ENCODE measurements at regions not wholly inside any gene's neighbourhood (a gene's known extent, or its start where the extent isn't known, plus 50 kb on each side); places are given as distances from the start of the nearest gene placed in this dataset.

GRCh38 chr10:33463011-33463410, 128.5 kb upstream of the NRP1 start:
- Histone ChIP-seq H3K79me2 (ENCODE audit: insufficient read depth, low read length) (no peaks in the 10 kb centered on the region), H3K36me3 (ENCODE audit: insufficient read depth, low read length) (no peaks in the 10 kb centered on the region), H2AFZ (ENCODE audit: low read length) (no peak overlapping the region), H3K4me2 (ENCODE audit: low read depth, low read length, poor library complexity, severe bottlenecking) (no peak overlapping the region), H3K9ac (ENCODE audit: low read depth, low read length, poor library complexity, severe bottlenecking) (no peak overlapping the region), H3K27me3 (ENCODE audit: insufficient read depth, low read length, poor library complexity, severe bottlenecking) (no peaks in the 10 kb centered on the region), H3F3A (ENCODE audit: low read depth) (no peaks in the 10 kb centered on the region), H3K9me2 (replicated peaks; ENCODE audit: low read depth, low read length) (no peaks in the 10 kb centered on the region), H3K4me1 (ENCODE audit: insufficient read depth, low read length, poor library complexity, severe bottlenecking) (no peaks in the 10 kb centered on the region), H3K9me3 (ENCODE audit: insufficient read depth, low read depth, low read length) (no peaks in the 10 kb centered on the region), H4K20me1 (ENCODE audit: insufficient read depth, low read length, poor library complexity, severe bottlenecking) (no peaks in the 10 kb centered on the region), H3K4me3 (ENCODE audit: low read length, poor library complexity, severe bottlenecking) (no peak overlapping the region)
- TF ChIP-seq EZH2phosphoT487 (IDR thresholded peaks at IDR 0.05; ENCODE audit: borderline replicate concordance): no peak
- no peak for TF ChIP-seq CTCF (conservative IDR thresholded peaks at IDR 0.05; ENCODE audit: low read length)

- Histone ChIP-seq H3K27me3 (ENCODE audit: insufficient read depth, low read length, poor library complexity, severe bottlenecking) (no peaks in the 10 kb centered on the region), H3K79me2 (ENCODE audit: insufficient read depth, low read length) (no peaks in the 10 kb centered on the region), H3K9me3 (ENCODE audit: insufficient read depth, low read depth, low read length) (no peaks in the 10 kb centered on the region), H3F3A (ENCODE audit: low read depth) (no peaks in the 10 kb centered on the region), H2AFZ (ENCODE audit: low read length) (no peak overlapping the region), H4K20me1 (ENCODE audit: insufficient read depth, low read length, poor library complexity, severe bottlenecking) (no peaks in the 10 kb centered on the region), H3K4me3 (ENCODE audit: low read length, poor library complexity, severe bottlenecking) (no peak overlapping the region), H3K9me2 (replicated peaks; ENCODE audit: low read depth, low read length) (no peaks in the 10 kb centered on the region), H3K4me1 (ENCODE audit: insufficient read depth, low read length, poor library complexity, severe bottlenecking) (no peaks in the 10 kb centered on the region), H3K4me2 (ENCODE audit: low read depth, low read length, poor library complexity, severe bottlenecking) (no peak overlapping the region), H3K9ac (ENCODE audit: low read depth, low read length, poor library complexity, severe bottlenecking) (no peak overlapping the region), H3K36me3 (ENCODE audit: insufficient read depth, low read length) (no peaks in the 10 kb centered on the region)
- no peak for TF ChIP-seq EZH2phosphoT487 (IDR thresholded peaks at IDR 0.05; ENCODE audit: borderline replicate concordance)
- no peak for TF ChIP-seq CTCF (conservative IDR thresholded peaks at IDR 0.05; ENCODE audit: low read length)
Measured at GRCh38 chr10:33461295-33461640, 126.8 kb upstream of the NRP1 start.

DNA sequence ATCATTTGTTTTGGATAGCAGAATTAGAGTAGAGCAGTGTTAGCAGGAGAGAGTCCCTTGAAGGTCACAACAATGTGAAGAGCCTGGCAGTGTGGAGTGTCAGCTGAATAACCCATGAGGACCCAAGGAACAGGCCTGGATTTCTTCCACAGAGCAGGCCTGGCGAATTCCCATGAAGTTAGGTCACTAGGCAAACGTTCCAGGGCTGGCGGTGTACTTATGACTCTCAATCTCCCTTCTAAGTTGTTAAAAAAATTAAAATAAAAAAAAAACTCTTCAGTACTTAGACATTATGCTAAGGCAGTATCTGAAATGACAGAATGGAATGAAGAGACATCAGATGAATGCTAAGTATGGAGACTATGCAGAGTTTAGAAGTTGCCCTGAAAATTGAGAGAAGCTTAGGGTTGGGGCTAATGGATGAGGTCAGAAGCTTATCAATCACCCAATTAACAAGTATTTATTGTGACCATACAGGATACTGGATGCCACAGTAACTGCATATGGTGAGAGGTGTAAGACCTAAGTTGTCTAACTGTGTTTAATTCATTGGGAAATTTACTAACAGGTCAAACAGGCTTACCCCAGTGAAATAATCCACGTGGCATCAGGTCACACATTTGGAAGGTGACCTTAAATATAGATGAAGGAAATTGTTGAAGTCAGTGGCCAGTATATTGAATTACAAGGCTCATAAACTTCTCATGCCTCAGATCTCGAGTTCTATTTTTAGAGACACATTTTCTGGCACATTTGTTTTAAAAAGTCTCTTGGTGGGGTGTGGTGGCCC, 126.2 kb upstream of the NRP1 start:
- Histone ChIP-seq H3K4me2 (ENCODE audit: low read depth, low read length, poor library complexity, severe bottlenecking) (no peak overlapping the region), H3K4me3 (ENCODE audit: low read length, poor library complexity, severe bottlenecking) (no peak overlapping the region), H3F3A (ENCODE audit: low read depth) (no peaks in the 10 kb centered on the region), H3K4me1 (ENCODE audit: insufficient read depth, low read length, poor library complexity, severe bottlenecking) (no peaks in the 10 kb centered on the region), H2AFZ (ENCODE audit: low read length) (no peak overlapping the region), H3K9me3 (ENCODE audit: insufficient read depth, low read depth, low read length) (no peaks in the 10 kb centered on the region), H3K9ac (ENCODE audit: low read depth, low read length, poor library complexity, severe bottlenecking) (no peak overlapping the region), H3K36me3 (ENCODE audit: insufficient read depth, low read length) (no peaks in the 10 kb centered on the region), H3K9me2 (replicated peaks; ENCODE audit: low read depth, low read length) (no peaks in the 10 kb centered on the region), H3K27me3 (ENCODE audit: insufficient read depth, low read length, poor library complexity, severe bottlenecking) (no peaks in the 10 kb centered on the region), H3K79me2 (ENCODE audit: insufficient read depth, low read length) (no peaks in the 10 kb centered on the region), H4K20me1 (ENCODE audit: insufficient read depth, low read length, poor library complexity, severe bottlenecking) (no peaks in the 10 kb centered on the region)
- TF ChIP-seq CTCF (conservative IDR thresholded peaks at IDR 0.05; ENCODE audit: low read length): no peak
- TF ChIP-seq EZH2phosphoT487 (IDR thresholded peaks at IDR 0.05; ENCODE audit: borderline replicate concordance): no peak
